ENCODE measurements at regions not wholly inside any gene's neighbourhood (a gene's known extent, or its start where the extent isn't known, plus 50 kb on each side); places are given as distances from the start of the nearest gene placed in this dataset.

DNA sequence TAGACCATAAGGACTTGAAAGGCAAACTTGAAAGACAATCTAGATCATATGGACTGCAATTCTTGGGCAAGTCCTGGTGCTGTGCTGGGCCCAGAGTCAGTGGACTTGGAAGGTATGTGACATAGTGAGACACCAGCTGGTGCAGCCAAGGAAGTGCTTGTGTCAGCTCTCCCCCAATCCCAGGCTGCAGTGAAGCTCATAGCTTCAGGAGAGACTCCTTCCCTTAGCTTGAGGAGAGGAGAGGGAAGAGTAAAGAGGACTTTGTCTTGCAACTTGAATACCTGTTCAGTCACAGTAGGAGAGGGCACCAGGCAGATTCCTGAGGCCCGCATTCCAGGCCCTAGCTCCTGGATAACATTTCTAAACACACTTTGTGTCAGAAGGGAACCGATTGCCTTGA is 127.4 kb upstream of the ZPLD1 start:
- Histone ChIP-seq H3K36me3 (ENCODE audit: control insufficient read depth in 2 of 2, insufficient read depth in 2 of 2, low read length in 1 of 2) (no peaks in the 10 kb centered on the region), H3K9me3 (replicated peaks; ENCODE audit: control insufficient read depth, insufficient read depth, low read length) (no peaks in the 10 kb centered on the region), H2AFZ (ENCODE audit: control insufficient read depth, low read depth, low read length) (no peak overlapping the region), H3K27ac (ENCODE audit: control insufficient read depth, insufficient read depth) (no peak overlapping the region), H3K4me3 (no peak overlapping the region), H3K79me2 (ENCODE audit: control insufficient read depth, insufficient read depth, low read length) (no peaks in the 10 kb centered on the region), H3K9ac (ENCODE audit: control insufficient read depth, insufficient read depth, low read length) (no peak overlapping the region), H3K4me2 (ENCODE audit: control insufficient read depth, insufficient read depth) (no peak overlapping the region), H3K4me1 (ENCODE audit: control insufficient read depth, insufficient read depth, low read length) (no peaks in the 10 kb centered on the region), H4K20me1 (ENCODE audit: control insufficient read depth, insufficient read depth) (no peaks in the 10 kb centered on the region), H3K27me3 (replicated peaks in 1 of 2; ENCODE audit: control insufficient read depth in 2 of 2, insufficient read depth in 2 of 2, low read length in 1 of 2) (no peaks in the 10 kb centered on the region; a peak in 1 of 4 replicates)
- FAIRE-seq (no peak), DNase-seq (ENCODE audit: low read depth, low spot score) (no peak), ATAC-seq (no peak)
- no TSS peak for BruUV-seq (replicated peaks)
- intact Hi-C loops (cut with micrococcal nuclease; ENCODE audit: unreplicated experiment): no loop called here
- CTCF ChIA-PET: interaction anchor here (0.9 kb wide), 1 partner anchor 78 kb away, joined by 3 read pairs; no protein-coding TSS in a partner anchor
- RAD21 ChIA-PET (ENCODE audit: unreplicated experiment): interaction anchor here (1.2 kb wide), 1 partner anchor 78 kb away, joined by 5 read pairs; no protein-coding TSS in a partner anchor
- POLR2A ChIA-PET: no interaction called here
- 25% methylated on average over 2 of the region's 2 CpGs for WGBS (ENCODE audit: insufficient coverage, insufficient replicate concordance, low lambda C conversion rate, missing lambda C conversion rate)
- TF ChIP-seq NFYA (IDR thresholded peaks at IDR 0.05; ENCODE audit: borderline replicate concordance, low read depth, low read length) (no peak), SIN3A (IDR thresholded peaks at IDR 0.05; ENCODE audit: low read depth, low read length) (no peak), MYB (IDR thresholded peaks at IDR 0.05; ENCODE audit: borderline replicate concordance, low read depth, low read length) (no peak), CHD1 (IDR thresholded peaks at IDR 0.05; ENCODE audit: low read depth, low read length) (no peak), PAX5 (IDR thresholded peaks at IDR 0.05; ENCODE audit: borderline replicate concordance, low read depth, low read length) (no peak), NRF1 (conservative IDR thresholded peaks at IDR 0.05; ENCODE audit: low read depth, low read length) (no peak)
- in situ Hi-C loops (cut with MboI): no loop called here
- SMC1A ChIA-PET (ENCODE audit: uncharacterized antibody, unreplicated experiment): interaction anchor here (1.0 kb wide), 1 partner anchor 78 kb away, joined by 4 read pairs; no protein-coding TSS in a partner anchor

DNA sequence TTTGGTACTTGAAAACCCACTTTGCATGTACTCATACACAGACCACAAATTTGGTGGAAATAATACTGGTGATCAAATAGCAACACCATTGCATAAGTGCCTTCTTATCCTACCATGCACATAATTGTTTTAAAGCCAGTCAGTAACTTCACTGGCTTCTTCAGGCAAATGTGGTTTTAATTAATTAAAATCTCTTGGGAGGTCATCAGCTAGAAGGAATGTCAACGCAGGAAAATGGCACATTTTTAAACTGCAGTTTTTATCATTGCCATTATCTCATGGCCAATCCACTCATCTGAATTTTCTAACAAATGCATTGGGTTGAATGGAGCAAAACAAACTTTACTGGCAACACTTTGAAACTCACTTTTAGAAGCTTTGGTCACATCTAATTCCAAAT is 105.7 kb upstream of the ZPLD1 start:
- no peak overlapping the region for H3K9ac ChIP-seq (ENCODE audit: control insufficient read depth, insufficient read depth, low read length)
- no peaks in the 10 kb centered on the region for H4K20me1 ChIP-seq (ENCODE audit: control insufficient read depth, insufficient read depth)
- RAD21 ChIA-PET (ENCODE audit: unreplicated experiment): no interaction called here
- H3K79me2 ChIP-seq (ENCODE audit: control insufficient read depth, insufficient read depth, low read length): no peaks in the 10 kb centered on the region
- POLR2A ChIA-PET: no interaction called here
- H3K27me3 ChIP-seq (replicated peaks in 1 of 2; ENCODE audit: control insufficient read depth in 2 of 2, insufficient read depth in 2 of 2, low read length in 1 of 2): no peaks in the 10 kb centered on the region
- no peaks in the 10 kb centered on the region for H3K36me3 ChIP-seq (ENCODE audit: control insufficient read depth in 2 of 2, insufficient read depth in 2 of 2, low read length in 1 of 2)
- H3K27ac ChIP-seq (ENCODE audit: control insufficient read depth, insufficient read depth): no peak overlapping the region
- no peaks in the 10 kb centered on the region for H3K4me1 ChIP-seq (ENCODE audit: control insufficient read depth, insufficient read depth, low read length)
- CTCF ChIA-PET: no interaction called here
- SMC1A ChIA-PET (ENCODE audit: uncharacterized antibody, unreplicated experiment): interaction anchor here (1.0 to 1.5 kb wide), 2 partner anchors 12 to 19 kb away, joined by 3 read pairs; no protein-coding TSS in a partner anchor
- FAIRE-seq (no peak), ATAC-seq (no peak), DNase-seq (ENCODE audit: low read depth, low spot score) (no peak)
- no TSS peak for BruUV-seq (replicated peaks)
- in situ Hi-C loops (cut with MboI): no loop called here
- no peak overlapping the region for H2AFZ ChIP-seq (ENCODE audit: control insufficient read depth, low read depth, low read length)
- 0% methylated on average over 1 of the region's 1 CpG for WGBS (ENCODE audit: insufficient coverage, insufficient replicate concordance, low lambda C conversion rate, missing lambda C conversion rate)
- intact Hi-C loops (cut with micrococcal nuclease; ENCODE audit: unreplicated experiment): no loop called here
- no peaks in the 10 kb centered on the region for H3K9me3 ChIP-seq (replicated peaks; ENCODE audit: control insufficient read depth, insufficient read depth, low read length)
- H3K4me2 ChIP-seq (ENCODE audit: control insufficient read depth, insufficient read depth): no peak overlapping the region
- no peak for TF ChIP-seq ETV6 (conservative IDR thresholded peaks at IDR 0.05 in 1 of 2, IDR thresholded peaks at IDR 0.05 in 1 of 2; ENCODE audit: borderline replicate concordance in 1 of 2, low read depth in 1 of 2)
- no peak for TF ChIP-seq SMAD5 (IDR thresholded peaks at IDR 0.05; ENCODE audit: low read depth)
- no peak for TF ChIP-seq CHD1 (IDR thresholded peaks at IDR 0.05; ENCODE audit: low read depth, low read length)
- TF ChIP-seq WRNIP1 (IDR thresholded peaks at IDR 0.05; ENCODE audit: borderline replicate concordance, low read depth, low read length): no peak
- TF ChIP-seq KAT2A (conservative IDR thresholded peaks at IDR 0.05; ENCODE audit: control insufficient read depth, low read depth, low read length): no peak
- TF ChIP-seq CHD2 (IDR thresholded peaks at IDR 0.05; ENCODE audit: borderline replicate concordance, low read depth, low read length): no peak
- no peak for TF ChIP-seq EGR1 (IDR thresholded peaks at IDR 0.05; ENCODE audit: borderline replicate concordance in 1 of 2, low read depth in 2 of 2, low read length in 2 of 2)
- no peak overlapping the region for H3K4me3 ChIP-seq
